Fibroblast of peridontal ligament (primary cell): ENCODE measurements at regions not wholly inside any gene's neighbourhood (a gene's known extent, or its start where the extent isn't known, plus 50 kb on each side); places are given as distances from the start of the nearest gene placed in this dataset.
"Not testable (repeated sequence)": the region's sequence is repeated elsewhere in the genome, so short reads cannot be mapped to it uniquely, and the experiment has no call there.

Experiments
- DNase-seq: peaks from one replicate; pipeline ENCODE4 v3.0.0-alpha.2; 2010; ENCODE audit errors: extremely low read depth

- DNase-seq, result no peak
Observed at GRCh38 chr12:124706363-124706762, 139.0 kb upstream of the NCOR2 start.

GRCh38 chr12:124705545-124706138 lies 138.2 kb upstream of the NCOR2 start:
- DNase-seq, result no peak

GRCh38 chr12:124704619-124705018 lies 137.2 kb upstream of the NCOR2 start:
- DNase-seq, result no peak

GRCh38 chr12:124703856-124704255 lies 136.4 kb upstream of the NCOR2 start:
- DNase-seq, result no peak

GRCh38 chr12:124702736-124703135 lies 135.3 kb upstream of the NCOR2 start:
- no peak for DNase-seq

GRCh38 chr12:124700810-124701592 lies 133.6 kb upstream of the NCOR2 start:
- no peak for DNase-seq

GRCh38 chr12:124699909-124700308 lies 132.5 kb upstream of the NCOR2 start:
- no peak for DNase-seq

GRCh38 chr12:124698998-124699305 lies 131.5 kb upstream of the NCOR2 start:
- no peak for DNase-seq

GRCh38 chr12:124698211-124698997 lies 131.0 kb upstream of the NCOR2 start:
- peak; percentile 90 for DNase-seq

GRCh38 chr12:124697722-124698121 lies 130.3 kb upstream of the NCOR2 start:
- not testable (repeated sequence) for DNase-seq

- no peak for DNase-seq
Observed at GRCh38 chr12:124696693-124697476, 129.5 kb upstream of the NCOR2 start.

GRCh38 chr12:124695861-124696260 lies 128.4 kb upstream of the NCOR2 start:
- no peak for DNase-seq

- DNase-seq, result peak; percentile 66
Observed at GRCh38 chr12:124694846-124695497, 127.6 kb upstream of the NCOR2 start.

- DNase-seq, result no peak
Observed at GRCh38 chr12:124694250-124694649, 126.8 kb upstream of the NCOR2 start.

GRCh38 chr12:124693111-124693723 lies 125.8 kb upstream of the NCOR2 start:
- DNase-seq, result no peak

GRCh38 chr12:124692443-124692842 lies 125.0 kb upstream of the NCOR2 start:
- DNase-seq, result no peak

- no peak for DNase-seq
Observed at GRCh38 chr12:124691429-124691828, 124.0 kb upstream of the NCOR2 start.

GRCh38 chr12:124689631-124690030 lies 122.2 kb upstream of the NCOR2 start:
- DNase-seq, result no peak

- no peak for DNase-seq
Observed at GRCh38 chr12:124688356-124688992, 121.1 kb upstream of the NCOR2 start.

GRCh38 chr12:124687917-124688316 lies 120.5 kb upstream of the NCOR2 start:
- DNase-seq, result peak; percentile 58
